CD1c-positive myeloid dendritic cell (primary cell): ENCODE measurements at regions not wholly inside any gene's neighbourhood (a gene's known extent, or its start where the extent isn't known, plus 50 kb on each side); places are given as distances from the start of the nearest gene placed in this dataset.

Source experiments
- DNase-seq: peaks from one replicate; pipeline ENCODE4 v3.0.0-alpha.2; 2016; ENCODE audit errors: extremely low spot score

GRCh38 chr2:164178835-164179465 lies 442.3 kb downstream of the GRB14 start:
- no peak for DNase-seq

- no peak for DNase-seq
Measured at GRCh38 chr2:164164602-164165001, 428.8 kb upstream of the FIGN start.

- no peak for DNase-seq
Measured at GRCh38 chr2:164155558-164155957, 419.8 kb upstream of the FIGN start.

GRCh38 chr2:164151522-164151921 lies 415.7 kb upstream of the FIGN start:
- no peak for DNase-seq

GRCh38 chr2:164150604-164151003 lies 414.8 kb upstream of the FIGN start:
- no peak for DNase-seq

GRCh38 chr2:164146441-164146840 lies 410.6 kb upstream of the FIGN start:
- DNase-seq: no peak

- DNase-seq: no peak
Measured at GRCh38 chr2:164145093-164145987, 409.5 kb upstream of the FIGN start.

GRCh38 chr2:164143183-164143930 lies 407.5 kb upstream of the FIGN start:
- no peak for DNase-seq

- no peak for DNase-seq
Measured at GRCh38 chr2:164142755-164143154, 406.9 kb upstream of the FIGN start.

GRCh38 chr2:164141271-164141670 lies 405.5 kb upstream of the FIGN start:
- no peak for DNase-seq

- DNase-seq: no peak
Measured at GRCh38 chr2:164138750-164139149, 402.9 kb upstream of the FIGN start.

- DNase-seq: no peak
Measured at GRCh38 chr2:164134336-164134735, 398.5 kb upstream of the FIGN start.

- no peak for DNase-seq
Measured at GRCh38 chr2:164127971-164128527, 392.2 kb upstream of the FIGN start.

- DNase-seq: no peak
Measured at GRCh38 chr2:164126960-164127660, 391.3 kb upstream of the FIGN start.

- DNase-seq: no peak
Measured at GRCh38 chr2:164115806-164116205, 380.0 kb upstream of the FIGN start.

GRCh38 chr2:164114937-164115336 lies 379.1 kb upstream of the FIGN start:
- no peak for DNase-seq

- no peak for DNase-seq
Measured at GRCh38 chr2:164112105-164112504, 376.3 kb upstream of the FIGN start.

- no peak for DNase-seq
Measured at GRCh38 chr2:164110515-164110914, 374.7 kb upstream of the FIGN start.

- DNase-seq: no peak
Measured at GRCh38 chr2:164109006-164109405, 373.2 kb upstream of the FIGN start.

- DNase-seq: no peak
Measured at GRCh38 chr2:164103271-164103670, 367.5 kb upstream of the FIGN start.

GRCh38 chr2:164102366-164102765 lies 366.6 kb upstream of the FIGN start:
- no peak for DNase-seq

- DNase-seq: no peak
Measured at GRCh38 chr2:164091673-164092072, 355.9 kb upstream of the FIGN start.
